ENCODE measurements at regions not wholly inside any gene's neighbourhood (a gene's known extent, or its start where the extent isn't known, plus 50 kb on each side); places are given as distances from the start of the nearest gene placed in this dataset.
A peak's percentile ranks its signal among the peaks of the same experiment; 100 is the strongest.
"Not testable (repeated sequence)": the region's sequence is repeated elsewhere in the genome, so short reads cannot be mapped to it uniquely, and the experiment has no call there.

DNA sequence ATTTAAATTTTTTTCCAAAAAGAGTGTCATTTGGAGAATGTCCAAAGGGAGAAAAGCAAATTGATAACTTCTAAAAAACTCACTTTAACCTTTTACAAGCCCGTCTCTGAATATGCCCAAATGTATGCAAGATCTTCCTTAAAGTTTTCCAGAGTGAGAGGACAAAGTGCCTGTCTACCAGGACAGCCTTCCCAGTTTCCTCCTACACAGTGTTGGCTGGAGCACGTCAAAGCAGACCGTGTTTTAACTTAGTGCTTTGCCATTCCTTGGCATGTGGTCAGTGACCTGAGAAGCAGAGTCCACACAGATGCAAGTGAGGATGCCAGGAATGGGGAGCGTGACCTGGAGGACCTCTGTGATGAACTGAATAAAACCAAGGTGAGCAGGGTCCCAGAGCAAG is 245.7 kb downstream of the FAM43A start:
- no peak for DNase-seq

- DNase-seq, result no peak
Measured at GRCh38 chr3:194931865-194932264, 246.2 kb downstream of the FAM43A start.

- DNase-seq, result no peak
Measured at GRCh38 chr3:194933465-194933864, 247.8 kb downstream of the FAM43A start.

GRCh38 chr3:194935061-194935460 is 249.4 kb downstream of the FAM43A start:
- DNase-seq, result peak in 1 of 2 experiments; percentile 1

GRCh38 chr3:194935632-194936470 is 250.2 kb downstream of the FAM43A start:
- DNase-seq, result no peak

GRCh38 chr3:194936659-194937058 is 251.0 kb downstream of the FAM43A start:
- DNase-seq, result no peak

GRCh38 chr3:194937144-194937543 is 251.5 kb downstream of the FAM43A start:
- DNase-seq, result no peak

- no peak for DNase-seq
Measured at GRCh38 chr3:194937882-194938321, 252.2 kb downstream of the FAM43A start.

DNA sequence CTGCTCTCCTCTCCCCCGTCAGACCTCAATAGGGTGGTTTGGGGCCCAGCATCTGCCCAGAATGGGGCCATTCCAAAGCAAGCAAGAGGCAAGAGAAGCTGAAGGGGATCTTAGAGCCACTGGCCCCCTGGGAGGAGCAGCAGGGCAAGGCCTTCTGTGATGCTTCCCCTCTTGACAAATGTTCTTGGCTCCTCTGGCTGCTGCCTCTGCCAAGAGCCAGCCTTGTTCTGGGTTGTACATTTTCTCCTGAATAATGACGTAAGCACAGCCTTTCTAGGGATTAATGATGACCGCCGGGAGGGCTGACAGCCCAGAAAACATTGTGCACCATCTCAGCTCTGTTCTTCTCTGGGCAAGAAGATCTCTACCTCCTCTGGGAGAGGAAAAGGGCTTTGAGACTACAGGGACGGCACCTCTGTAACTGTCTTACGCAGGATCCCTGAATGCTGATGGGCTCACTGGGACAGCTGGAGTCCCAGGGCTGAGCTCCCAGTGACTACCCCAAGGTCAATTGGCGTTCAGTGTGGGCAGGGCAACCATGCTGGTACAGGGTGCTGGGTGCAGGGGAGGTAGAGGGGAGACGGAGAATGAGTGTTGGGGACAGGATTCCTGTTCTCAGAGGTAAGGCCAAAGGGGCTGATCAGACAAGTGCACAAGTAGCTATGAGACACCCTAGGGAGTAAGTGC is 253.3 kb downstream of the FAM43A start:
- no peak for DNase-seq

GRCh38 chr3:194939532-194939909 is 253.8 kb downstream of the FAM43A start:
- DNase-seq, result no peak

DNA sequence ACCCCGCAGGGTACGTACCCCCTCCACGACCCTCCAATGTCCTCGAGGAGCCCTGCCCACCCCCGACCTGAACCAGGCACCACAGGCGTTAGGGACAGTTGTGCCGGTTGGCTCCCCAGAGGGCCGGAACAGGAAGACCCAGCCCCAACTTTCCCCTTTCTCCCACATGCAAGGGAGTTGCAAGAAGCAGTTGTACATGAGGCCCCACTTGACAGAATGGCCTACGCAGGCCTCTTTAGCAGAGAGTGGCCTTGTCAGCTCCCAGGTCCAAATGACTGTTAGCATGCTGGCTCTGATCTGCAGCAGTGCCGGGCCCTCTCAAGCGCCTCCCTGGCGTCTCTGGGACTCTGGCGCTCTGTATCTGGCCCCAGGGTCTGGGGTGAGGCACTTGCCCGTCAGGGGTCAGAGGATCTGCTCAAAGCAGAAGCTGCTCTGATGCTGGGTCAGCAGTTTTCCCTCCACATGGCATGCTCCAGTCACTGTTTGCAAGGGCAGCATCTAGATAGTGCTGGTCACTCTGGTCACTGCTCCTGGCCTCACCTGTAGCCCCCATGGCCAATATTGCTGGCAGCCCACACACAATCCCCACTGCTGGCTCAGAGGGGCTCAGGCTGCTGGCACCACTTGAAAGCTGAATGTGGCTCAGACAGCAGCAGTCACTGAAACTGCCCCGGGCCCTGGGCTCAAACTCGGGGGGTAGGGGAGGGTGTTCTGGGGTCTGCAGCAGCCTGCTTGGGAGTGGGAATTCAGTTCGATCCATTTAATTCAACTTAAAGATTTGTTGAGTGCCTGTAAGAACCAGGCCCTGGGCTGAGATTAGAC is 254.5 kb downstream of the FAM43A start:
- DNase-seq, result no peak

DNA sequence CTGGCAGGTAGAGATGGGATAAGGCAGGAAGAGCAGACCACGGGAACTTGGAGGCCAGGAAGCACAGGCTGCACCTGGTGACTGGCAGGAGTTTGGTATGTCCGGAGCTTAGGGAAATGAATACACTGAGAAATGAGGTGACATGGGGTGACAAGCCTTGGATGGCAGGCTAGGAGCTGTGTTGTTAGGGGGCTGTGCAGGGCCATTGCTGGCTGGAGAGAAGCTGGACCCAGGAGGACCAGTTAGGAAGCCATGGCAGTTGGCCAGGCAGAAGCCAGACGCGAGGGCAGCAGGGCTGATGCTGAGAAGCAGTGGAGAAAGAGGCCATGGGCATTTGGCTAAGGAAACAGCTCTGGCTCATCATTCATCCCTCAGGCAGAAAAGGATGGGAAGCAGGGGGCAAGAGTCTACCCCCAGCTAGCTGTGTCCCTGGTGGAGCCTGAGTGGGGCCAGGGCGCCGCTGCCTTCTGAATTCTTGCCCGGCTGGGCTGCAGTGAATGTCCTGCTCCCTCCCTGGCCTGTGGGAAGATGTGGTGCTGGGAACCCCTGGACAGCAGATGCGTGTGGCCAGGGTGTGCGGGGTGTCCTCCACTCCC is 255.8 kb downstream of the FAM43A start:
- DNase-seq, result no peak

- no peak for DNase-seq
Measured at GRCh38 chr3:194941956-194942511, 256.4 kb downstream of the FAM43A start.

GRCh38 chr3:194944526-194944925 is 258.8 kb downstream of the FAM43A start:
- no peak for DNase-seq

GRCh38 chr3:194945508-194945907 is 259.8 kb downstream of the FAM43A start:
- DNase-seq, result no peak

DNA sequence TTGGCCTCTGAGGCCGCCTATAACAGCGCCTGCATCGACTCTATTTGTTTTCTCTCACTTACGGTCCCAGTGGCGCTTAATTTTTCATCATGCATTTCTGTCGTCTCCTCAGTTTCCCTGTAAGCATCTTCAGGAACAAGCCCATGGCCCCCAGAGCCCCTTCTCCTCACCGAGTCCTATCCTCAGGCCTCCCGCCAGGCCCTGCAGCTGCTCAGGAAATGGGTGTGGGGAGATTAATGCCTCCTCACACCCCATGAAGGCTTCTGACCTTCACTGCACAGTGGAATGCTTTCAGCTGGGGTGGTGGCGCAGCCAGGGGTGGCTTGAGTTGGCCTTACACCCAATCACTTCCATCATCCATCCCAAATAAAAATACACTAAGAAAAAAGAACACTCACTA is 260.4 kb downstream of the FAM43A start:
- no peak for DNase-seq

GRCh38 chr3:194949592-194949991 is 263.9 kb downstream of the FAM43A start:
- DNase-seq, result no peak

- DNase-seq, result no peak
Measured at GRCh38 chr3:194950906-194951628, 265.4 kb downstream of the FAM43A start.

- DNase-seq, result not testable (repeated sequence)
Measured at GRCh38 chr3:194951629-194951920, 265.9 kb downstream of the FAM43A start.

DNA sequence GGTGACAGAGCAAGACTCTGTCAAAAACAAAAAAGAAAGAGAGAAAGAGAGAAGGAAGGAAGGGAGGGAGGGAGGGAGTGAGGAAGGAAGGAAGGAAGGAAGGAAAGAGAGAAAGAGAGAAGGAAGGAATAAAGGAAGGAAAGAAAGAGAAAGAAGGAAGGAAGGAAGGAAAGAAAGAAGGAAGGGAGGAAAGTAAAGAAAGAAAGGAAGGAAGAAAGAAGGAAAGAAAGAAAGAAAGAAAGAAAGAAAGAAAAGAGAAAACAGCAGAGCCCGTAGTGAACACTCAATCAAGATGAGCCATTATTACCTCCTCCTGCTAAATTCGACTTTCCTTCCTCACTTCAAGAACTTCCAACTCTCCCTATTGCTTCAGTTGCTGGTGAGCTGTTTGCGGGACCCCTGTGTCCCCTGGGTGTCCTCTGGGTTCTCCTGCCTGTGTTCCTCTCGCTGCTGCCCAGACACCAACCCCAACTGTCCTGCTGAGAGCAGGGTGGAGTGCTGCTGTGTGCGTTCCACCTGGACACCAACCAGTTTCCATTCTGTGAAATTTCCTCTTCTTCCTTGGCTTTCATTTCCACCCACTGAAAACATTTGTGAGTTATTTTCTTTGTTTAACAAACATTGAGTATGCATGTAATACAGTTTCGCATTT is 266.4 kb downstream of the FAM43A start:
- no peak for DNase-seq

DNA sequence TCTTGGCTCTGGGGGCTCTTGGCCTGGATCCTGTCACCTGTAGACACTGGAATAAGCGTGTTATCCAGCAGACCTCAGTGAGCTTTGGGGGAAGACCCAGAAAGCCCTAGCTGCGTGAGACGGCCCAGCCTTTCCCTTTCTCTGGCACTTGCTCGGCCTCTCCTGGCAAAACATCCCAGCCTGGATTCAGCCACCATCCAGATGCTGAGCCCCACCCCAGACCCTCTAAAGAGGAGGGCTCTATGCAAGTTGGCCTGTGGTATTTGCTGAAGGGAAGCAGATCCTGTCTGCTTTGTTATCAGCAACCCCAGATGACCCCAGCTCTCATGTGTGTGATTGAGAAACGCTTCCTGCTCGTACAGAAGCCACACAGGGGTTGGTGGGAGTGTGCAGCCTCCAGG is 267.2 kb downstream of the FAM43A start:
- no peak for DNase-seq

DNA sequence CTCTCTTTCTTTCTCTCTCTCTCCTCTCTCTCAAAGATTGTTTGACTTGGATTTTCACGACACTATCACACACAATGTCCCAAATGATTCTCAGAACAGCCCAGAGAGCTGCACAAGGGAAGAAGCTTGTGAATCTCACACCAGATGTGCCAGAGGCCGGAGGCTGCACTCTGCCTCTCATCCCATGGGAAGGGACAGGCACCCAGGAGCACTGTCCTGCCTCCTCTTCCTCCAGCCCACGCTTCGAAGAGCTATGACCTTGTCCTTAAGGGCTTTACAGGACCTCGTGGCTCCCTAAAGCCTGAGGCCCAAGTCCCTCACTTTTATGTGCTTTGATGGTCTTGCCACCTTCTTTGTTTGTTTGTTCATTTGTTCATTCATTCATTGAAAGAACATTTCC is 267.6 kb downstream of the FAM43A start:
- DNase-seq, result no peak
